ENCODE measurements at regions not wholly inside any gene's neighbourhood (a gene's known extent, or its start where the extent isn't known, plus 50 kb on each side); places are given as distances from the start of the nearest gene placed in this dataset.

DNA sequence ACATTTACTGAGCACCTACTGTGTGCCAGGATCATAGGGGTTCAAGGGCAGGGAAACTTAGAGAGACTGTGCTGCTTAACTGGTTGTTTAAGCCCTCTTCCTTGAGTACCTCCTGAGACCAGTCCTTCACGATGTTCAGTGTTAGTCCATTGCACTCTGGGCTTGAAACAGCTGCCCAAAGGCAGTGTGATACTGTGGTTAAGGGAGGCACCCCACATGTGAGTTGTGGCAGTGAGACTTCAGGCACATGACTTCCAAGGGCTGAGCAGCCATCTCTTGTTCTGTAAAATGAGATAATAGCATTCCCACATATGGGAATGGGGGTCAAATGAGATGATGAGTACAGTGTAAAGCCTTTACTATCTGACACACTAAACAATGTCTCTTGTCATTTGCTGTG, 75.1 kb downstream of the LINGO1 start:
- no peak for DNase-seq

GRCh38 chr15:77557144-77557543, 75.6 kb downstream of the LINGO1 start:
- no peak for DNase-seq

DNA sequence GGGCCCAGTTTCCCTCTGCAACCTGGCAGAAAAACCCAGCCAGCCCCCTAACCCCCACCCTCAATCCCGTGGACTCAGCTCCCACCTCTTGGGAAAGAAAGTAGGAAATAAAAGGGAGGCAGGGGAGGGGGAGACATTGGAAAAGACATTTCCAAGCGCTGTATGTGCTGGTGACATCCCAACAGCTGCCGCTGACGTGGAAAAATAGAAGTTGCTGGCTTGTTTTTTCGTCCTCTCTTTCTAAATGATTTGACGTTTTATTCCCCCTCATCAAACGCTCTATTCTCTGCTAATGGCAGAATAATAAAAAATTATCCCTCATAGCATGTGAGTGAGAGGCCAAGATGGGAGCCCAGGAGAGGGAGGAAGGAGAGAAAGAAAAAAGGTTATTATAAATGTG, 76.1 kb downstream of the LINGO1 start:
- no peak for DNase-seq

DNA sequence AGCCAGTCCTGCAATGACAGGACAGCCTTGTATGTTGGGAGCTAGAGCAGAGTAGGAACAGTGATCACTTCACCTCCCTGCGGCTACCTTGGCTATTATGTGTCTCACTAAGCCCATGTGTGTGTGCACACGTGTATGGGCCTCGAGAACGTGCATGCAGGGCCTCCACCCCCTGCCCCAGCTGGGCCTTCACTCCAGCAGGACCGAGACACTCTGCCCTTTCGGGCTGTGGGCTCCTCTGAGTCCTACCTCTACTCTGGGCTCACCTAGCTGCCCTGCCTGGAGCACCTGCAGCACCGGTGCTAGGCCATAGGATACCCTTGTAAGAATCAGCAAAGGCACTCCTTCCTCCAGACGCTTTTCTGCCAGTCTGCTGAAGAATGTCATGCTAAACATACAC, 77.5 kb downstream of the LINGO1 start:
- DNase-seq = no peak

DNA sequence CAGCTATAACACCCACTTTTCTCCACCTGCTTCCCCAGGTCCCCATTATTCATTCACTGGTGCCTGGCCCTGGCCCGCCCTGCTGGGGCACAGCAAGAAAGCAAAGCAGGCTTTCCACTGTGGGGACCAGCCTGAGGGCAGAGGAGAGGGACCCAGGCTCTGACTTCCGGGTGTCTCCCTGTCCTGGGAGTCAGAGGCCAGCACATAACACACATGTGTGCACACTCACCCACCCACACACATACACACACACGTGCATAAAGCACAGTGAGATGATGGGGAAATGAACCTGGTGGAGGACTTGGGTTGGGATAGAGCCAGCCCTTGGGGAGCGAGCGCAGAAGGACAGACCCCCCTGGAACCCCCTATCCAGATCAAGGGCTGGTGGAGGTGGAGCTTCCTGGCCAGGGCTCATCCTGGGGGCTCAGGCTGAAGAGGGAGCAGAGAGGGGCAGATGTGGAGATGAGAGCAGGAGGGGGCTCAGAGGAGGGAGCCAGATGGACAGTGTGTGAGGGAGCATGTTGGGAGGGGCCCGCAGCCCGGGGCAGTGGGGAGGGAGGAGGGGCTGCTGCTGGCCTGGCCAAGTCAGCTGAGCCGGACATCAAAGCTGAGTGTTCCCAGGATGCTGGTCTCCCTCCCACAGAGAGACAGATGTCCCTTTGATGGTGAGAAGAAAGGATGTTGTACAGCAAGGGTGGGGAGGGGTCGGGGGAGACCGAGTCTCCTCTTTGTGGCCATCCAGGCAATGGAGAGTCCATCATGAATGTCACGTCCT, 78.2 kb downstream of the LINGO1 start:
- DNase-seq = no peak

- no peak for DNase-seq
Measured at GRCh38 chr15:77553695-77554094, 79.0 kb downstream of the LINGO1 start.

DNA sequence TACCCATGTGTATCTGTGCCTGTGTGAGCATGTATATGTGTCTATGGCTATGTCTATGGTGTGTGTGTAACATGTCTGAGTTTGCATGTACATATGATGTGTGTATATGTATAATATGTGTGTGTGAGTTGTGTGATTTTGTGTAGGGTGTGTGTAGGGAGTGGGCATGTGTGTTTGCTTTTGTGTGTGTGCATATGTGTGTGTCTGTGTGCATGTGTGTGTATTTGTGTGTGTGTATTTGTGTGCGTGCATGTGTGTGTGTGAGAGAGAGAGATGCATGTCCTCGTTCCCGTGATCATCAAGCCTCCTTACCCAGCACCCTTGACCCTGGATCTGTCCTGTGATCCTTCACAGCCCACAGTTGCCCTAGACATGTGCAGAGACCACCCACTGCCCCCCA, 79.5 kb downstream of the LINGO1 start:
- DNase-seq = no peak

DNA sequence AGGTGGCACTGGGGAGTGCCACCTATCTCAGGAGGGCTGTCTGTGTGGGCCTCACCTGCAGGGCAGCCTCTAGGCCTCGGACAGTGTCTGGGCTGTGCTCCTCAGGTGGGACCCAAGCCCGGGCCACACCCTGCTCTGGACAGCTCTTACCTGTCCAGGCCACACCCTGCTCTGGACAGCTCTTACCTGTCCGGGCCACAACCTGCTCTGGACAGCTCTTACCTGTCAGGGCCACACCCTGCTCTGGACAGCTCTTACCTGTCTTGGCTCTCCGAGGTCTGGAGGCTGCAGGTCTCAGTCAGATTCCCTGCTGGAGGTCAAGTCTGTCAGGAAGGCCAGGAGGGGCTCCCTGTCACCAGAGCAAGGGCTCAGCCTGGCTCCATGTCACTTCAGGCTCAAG, 80.6 kb downstream of the LINGO1 start:
- no peak for DNase-seq

DNA sequence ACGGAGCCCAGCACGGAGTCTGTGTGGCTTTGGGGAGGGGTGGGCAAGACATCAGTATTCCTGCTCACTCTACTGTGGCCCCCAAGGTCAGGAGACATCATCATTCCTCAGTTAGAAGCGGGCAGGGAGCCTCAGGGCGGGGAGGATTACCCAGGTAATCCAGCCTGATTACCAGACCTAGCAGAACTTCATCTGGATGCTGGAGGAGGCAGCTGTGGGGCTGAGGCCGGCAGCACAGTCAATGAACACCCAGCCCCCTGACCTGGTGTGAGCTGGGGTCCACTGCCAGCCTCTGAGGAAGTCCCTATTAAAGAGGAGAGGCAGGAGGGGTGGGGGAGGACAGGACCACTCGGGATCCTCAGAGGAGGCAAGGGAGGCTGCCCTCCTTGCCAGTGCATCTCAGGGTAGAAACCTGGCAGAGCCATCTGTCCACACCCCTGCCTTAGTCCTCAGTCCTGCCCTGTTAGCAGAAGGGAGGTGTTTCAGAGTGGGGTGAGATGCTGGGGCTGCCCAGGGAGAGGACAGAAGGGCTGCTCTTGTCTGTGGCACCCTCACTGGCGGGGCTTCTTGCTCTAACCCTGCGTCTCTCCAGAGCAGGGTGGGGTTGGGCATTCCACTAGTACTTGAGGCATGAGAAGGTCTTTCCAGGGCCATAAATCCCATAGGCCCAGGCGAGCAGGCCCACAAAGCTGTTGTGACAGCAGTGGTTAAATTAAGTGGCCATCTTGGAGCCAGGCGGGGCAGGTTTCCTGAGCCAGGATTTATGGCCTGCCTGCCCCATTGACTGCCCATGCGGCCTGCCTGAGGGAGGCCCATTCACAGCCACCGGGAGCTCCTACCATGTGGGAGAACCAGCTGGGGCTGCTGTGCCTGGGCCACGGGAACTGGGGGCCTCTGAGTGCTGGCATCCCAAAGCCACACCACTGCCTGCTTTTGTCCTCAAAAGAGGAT, 82.1 kb downstream of the LINGO1 start:
- no peak for DNase-seq

DNA sequence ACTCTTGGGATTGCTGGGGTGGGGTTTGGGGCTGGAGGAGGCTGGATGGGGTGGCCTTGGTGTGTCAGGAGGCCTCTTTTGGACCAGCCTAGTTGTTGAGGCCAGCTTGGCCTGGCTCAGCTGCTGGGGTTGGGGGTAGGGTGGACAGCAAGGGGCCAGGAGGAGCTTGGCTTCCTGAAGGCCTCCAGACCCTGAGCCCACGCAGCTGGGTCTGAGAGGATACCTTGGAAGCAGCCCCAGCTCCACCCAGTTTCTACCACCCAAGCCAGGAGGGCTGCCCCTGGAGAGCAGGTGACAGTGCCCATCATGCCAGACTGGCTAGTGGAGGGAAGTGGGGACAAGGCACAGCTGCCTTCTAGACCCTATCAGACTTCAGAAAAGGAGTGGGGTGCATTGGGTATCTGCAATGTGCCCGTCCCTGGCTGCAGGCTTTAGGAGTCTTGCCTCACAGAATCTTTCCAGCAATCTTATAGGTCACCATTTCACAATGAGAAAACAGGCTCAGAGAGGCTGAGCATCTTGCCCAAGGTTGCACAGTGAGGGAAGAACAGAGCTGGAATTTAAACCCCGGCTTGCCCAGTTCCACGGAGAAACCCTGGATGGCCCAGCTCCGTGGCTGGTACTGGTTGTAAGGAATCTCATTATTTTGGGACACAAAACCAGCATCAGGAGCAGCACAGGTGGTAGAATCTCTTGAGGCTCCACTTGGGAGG, 83.0 kb downstream of the LINGO1 start:
- DNase-seq = no peak

- DNase-seq = no peak
Measured at GRCh38 chr15:77548589-77549557, 83.8 kb downstream of the LINGO1 start.

DNA sequence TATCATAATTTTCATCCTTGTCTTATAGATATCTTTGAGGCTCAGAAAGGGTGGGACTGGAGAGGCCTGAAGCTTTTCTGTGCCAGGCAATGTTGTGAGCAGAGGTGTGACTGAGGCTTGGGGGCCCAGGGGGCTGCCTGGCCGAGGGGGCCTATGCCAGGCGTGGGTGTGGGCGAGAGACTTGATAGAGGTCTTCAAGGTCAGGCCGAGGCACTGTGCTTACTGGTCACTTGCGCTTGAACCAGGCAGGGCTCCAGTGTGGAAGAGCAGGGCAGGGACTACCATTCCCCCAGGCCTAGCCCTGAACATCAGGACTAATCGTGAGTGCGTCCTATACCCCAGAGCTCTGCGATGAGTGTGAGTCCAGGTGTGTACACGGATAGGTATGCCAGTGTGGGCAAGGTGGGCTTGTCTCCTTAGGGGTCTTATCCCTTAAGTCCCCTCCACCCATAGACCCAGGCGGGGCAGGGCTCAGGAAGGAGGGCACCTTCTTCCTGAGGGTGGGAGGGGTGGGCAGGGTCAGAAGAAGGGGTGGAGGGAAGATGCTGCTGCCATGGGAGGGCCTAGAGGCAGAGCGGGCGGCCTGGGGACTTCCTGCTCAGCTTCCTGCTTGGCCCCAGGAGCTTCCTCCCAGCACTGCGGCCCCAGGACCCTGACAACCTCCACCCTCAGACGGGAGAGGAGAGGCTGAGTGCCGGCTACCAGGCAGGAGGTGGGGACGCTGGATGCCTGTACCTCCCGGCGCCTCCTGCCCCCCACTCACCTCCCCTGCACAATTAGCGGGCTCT, 84.7 kb downstream of the LINGO1 start:
- DNase-seq = no peak

DNA sequence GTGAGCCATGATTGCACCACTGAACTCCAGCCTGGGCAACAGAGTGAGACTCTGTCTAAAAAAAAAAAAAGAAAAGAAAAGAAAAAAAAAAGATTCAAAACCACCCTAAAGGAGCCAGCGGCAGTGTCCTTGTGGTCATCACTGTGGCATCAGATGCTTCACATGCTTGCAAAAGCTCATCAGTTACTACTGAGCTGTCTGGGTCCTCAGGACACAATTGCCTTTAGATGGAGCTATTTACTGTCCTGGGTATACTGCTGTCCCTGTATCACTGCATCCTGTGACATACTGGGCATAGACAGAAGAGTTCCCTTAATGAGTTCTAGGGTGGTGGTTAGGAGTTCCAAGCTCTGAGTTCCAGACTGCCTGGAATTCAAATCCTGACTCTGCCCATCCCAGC, 85.8 kb downstream of the LINGO1 start:
- DNase-seq = no peak

DNA sequence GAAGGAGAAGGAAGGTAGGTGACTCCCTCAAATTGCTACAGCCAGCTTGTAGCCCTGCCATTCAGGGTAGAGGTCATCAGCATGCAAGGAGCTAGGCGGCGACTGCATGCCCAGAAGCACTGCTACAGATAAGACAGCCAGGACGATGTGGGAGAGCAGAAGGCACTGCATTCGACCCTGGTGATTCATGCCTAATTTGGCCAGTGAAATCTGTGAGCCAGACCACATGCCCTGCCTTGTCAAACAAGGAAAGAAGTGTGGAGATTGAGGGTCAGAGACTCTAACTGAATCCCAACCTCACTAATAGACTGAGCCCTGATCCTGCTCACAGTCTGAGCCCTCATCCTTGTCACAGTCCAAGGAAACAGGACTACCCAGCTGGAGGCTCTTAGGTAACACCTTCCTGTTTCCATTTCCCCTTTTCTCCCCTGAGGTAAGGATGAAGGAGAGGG, 86.6 kb downstream of the LINGO1 start:
- DNase-seq = no peak

DNA sequence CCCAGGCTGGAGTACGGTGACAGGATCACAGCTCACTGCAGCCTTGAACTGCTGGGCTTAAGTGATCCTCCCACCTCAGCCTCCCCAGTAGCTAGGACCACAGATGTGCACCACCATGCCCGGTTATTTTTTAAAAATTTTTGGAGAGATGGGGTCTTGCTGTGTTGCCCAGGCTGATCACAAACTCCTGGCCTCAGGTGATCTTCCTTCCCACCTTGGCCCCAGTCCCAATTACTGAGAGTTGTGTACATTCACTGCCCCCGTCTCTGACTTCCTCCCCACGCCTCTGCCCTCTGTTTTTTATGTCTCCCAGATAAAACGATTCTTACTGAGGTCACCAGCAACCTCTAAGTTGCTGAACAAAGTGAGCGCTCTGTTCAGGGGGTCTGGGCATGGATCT, 87.7 kb downstream of the LINGO1 start:
- no peak for DNase-seq

GRCh38 chr15:77544162-77544561, 88.5 kb downstream of the LINGO1 start:
- DNase-seq = no peak

GRCh38 chr15:77543159-77543882, 89.4 kb downstream of the LINGO1 start:
- peak; percentile 79 for DNase-seq

- DNase-seq = no peak
Measured at GRCh38 chr15:77542491-77543001, 90.2 kb downstream of the LINGO1 start.

DNA sequence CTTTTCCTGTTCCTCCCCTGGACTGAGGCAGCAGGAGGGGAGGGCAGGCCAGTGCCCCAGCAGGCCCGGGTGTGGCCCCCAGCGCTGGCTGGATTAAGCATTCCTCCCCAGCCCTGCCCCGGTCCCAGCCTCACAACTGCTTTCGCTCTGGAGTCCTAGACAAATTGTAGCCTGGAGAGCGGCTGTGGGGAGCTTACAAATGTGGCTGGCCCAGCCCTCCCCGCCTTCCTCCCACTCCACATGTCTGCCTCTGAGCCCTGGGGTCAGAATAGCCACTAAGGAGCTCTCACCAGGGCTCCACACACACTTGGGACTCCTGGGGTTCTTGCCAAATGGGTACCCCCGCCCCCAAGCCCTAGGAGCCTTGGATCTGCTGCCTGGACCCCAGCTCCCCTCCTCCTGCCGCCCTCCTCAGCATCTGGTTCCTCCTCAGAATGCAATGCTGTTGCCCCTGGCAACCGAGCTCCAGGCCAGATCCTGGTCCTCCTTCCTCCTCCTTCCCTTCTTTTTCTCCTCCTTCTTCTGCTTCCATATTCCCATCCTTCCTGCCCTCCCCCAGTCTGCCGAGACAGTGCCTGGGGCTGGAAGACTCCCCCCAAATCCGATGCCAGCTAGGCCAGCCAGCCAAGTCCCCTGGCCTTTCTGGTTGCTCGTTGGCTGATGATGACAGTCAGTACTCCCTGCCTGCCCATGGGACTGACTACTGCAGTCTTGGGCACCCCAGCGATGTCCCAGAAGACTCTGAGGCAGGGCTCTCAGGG, 91.1 kb downstream of the LINGO1 start:
- DNase-seq = no peak
